ENCODE measurements at regions not wholly inside any gene's neighbourhood (a gene's known extent, or its start where the extent isn't known, plus 50 kb on each side); places are given as distances from the start of the nearest gene placed in this dataset.

- ATAC-seq, result no peak
Observed at GRCh38 chr14:28589792-28590191, 176.8 kb upstream of the FOXG1 start.

GRCh38 chr14:28596391-28596790 is 170.2 kb upstream of the FOXG1 start:
- TF ChIP-seq, protein P1, sequence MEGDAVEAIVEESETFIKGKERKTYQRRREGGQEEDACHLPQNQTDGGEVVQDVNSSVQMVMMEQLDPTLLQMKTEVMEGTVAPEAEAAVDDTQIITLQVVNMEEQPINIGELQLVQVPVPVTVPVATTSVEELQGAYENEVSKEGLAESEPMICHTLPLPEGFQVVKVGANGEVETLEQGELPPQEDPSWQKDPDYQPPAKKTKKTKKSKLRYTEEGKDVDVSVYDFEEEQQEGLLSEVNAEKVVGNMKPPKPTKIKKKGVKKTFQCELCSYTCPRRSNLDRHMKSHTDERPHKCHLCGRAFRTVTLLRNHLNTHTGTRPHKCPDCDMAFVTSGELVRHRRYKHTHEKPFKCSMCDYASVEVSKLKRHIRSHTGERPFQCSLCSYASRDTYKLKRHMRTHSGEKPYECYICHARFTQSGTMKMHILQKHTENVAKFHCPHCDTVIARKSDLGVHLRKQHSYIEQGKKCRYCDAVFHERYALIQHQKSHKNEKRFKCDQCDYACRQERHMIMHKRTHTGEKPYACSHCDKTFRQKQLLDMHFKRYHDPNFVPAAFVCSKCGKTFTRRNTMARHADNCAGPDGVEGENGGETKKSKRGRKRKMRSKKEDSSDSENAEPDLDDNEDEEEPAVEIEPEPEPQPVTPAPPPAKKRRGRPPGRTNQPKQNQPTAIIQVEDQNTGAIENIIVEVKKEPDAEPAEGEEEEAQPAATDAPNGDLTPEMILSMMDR (IDR thresholded peaks at IDR 0.05), result no peak
- intact Hi-C loops (cut with micrococcal nuclease), result no loop called here
- no peaks in the 10 kb centered on the region for H3K27me3 Mint-ChIP-seq
- no peaks in the 10 kb centered on the region for H3K4me1 Mint-ChIP-seq (ENCODE audit: low read depth)
- ATAC-seq, result no peak
- no peak for DNase-seq
- ChIA-PET POLR2A (no interaction called here), CTCF (no interaction called here)
- H3K9me3 Mint-ChIP-seq, result peaks cover 5% of the 10 kb centered on the region
- H3K36me3 Mint-ChIP-seq (ENCODE audit: low read depth), result no peaks in the 10 kb centered on the region
- no peak overlapping the region for H3K27ac Mint-ChIP-seq
- H3K4me3 Mint-ChIP-seq, result no peak overlapping the region

More at GRCh38 chr14:28589792-28590191, 176.8 kb upstream of the FOXG1 start:
- no peak for DNase-seq
- TF ChIP-seq, protein P1 (IDR thresholded peaks at IDR 0.05), result no peak
- no peaks in the 10 kb centered on the region for H3K27me3 Mint-ChIP-seq
- intact Hi-C loops (cut with micrococcal nuclease), result no loop called here
- H3K4me3 Mint-ChIP-seq, result no peak overlapping the region
- H3K27ac Mint-ChIP-seq, result no peak overlapping the region
- ChIA-PET POLR2A (no interaction called here), CTCF (no interaction called here)
- H3K4me1 Mint-ChIP-seq (ENCODE audit: low read depth), result no peaks in the 10 kb centered on the region
- peaks cover 6% of the 10 kb centered on the region for H3K9me3 Mint-ChIP-seq
- no peaks in the 10 kb centered on the region for H3K36me3 Mint-ChIP-seq (ENCODE audit: low read depth)

DNA sequence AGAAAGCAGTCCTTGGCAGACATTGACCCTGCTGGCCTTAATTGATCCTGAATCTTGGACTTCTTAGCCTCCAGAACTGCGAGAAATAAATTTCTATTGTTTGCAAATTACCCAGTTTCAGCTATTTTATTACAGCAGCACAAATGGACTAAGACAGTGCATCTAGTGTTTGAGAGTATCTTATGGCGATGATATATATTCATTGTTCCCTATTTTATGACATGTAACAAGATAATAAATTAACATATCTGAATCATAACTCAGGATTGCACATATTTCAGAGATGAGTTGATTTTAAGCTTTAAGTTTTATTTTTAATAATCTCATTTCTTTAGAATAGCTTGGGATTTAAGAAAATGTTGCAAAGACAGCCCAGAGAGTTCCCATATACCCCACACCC is 167.4 kb upstream of the FOXG1 start:
- DNase-seq (no peak), ATAC-seq (no peak)
- POLR2A ChIA-PET, result no interaction called here
- Mint-ChIP-seq H3K4me3 (no peak overlapping the region), H3K4me1 (ENCODE audit: low read depth) (no peaks in the 10 kb centered on the region), H3K27ac (no peak overlapping the region), H3K27me3 (no peaks in the 10 kb centered on the region), H3K36me3 (ENCODE audit: low read depth) (no peaks in the 10 kb centered on the region), H3K9me3 (peaks cover 6% of the 10 kb centered on the region)
- CTCF ChIA-PET, result no interaction called here
- TF ChIP-seq, protein P1 (IDR thresholded peaks at IDR 0.05), result no peak
- intact Hi-C loops (cut with micrococcal nuclease), result no loop called here

DNA sequence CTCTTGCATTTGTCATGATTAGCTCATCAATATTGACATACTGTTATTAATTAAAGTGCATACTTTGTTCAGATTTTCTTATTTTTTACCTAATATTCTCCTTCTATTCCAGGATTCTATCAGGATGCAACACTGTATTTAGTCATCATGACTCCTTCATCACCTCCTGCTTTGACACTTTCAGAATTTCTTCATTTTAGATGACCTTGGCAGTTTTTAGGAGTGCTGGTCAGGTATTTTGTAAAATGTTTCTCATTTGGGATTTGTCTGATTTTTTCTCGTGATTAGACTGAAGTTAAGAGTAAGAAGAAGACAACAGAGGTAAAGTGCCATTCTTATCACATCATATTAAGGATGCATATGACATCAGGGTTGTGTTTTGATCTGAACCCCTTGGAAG is 167.0 kb upstream of the FOXG1 start:
- TF ChIP-seq, protein P1 (IDR thresholded peaks at IDR 0.05), result no peak
- ATAC-seq, result no peak
- peaks cover 6% of the 10 kb centered on the region for H3K9me3 Mint-ChIP-seq
- H3K36me3 Mint-ChIP-seq (ENCODE audit: low read depth), result no peaks in the 10 kb centered on the region
- H3K4me1 Mint-ChIP-seq (ENCODE audit: low read depth), result no peaks in the 10 kb centered on the region
- CTCF ChIA-PET, result no interaction called here
- no peak overlapping the region for H3K4me3 Mint-ChIP-seq
- no peak for DNase-seq
- intact Hi-C loops (cut with micrococcal nuclease), result no loop called here
- no peaks in the 10 kb centered on the region for H3K27me3 Mint-ChIP-seq
- POLR2A ChIA-PET, result no interaction called here
- no peak overlapping the region for H3K27ac Mint-ChIP-seq

DNA sequence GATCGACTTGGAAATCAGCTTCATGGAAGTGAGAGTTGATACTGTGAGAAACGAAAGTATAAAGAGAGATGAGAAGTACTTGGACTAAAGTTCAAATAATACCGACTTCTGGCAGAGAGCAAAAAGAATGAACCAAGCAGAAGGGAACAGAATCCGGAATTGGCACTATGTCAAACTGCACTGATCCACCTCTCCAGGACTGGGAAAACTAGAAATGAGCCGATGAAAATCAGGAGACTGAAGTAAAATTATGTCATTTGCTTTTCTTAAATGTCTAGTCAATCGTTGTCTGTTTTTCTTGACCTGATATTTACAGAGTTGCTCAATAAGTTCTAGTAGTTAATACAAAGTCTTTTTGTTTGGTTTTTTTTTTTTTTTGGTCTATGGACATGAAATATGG is 163.0 kb upstream of the FOXG1 start:
- H3K36me3 Mint-ChIP-seq (ENCODE audit: low read depth), result no peaks in the 10 kb centered on the region
- H3K9me3 Mint-ChIP-seq, result peaks cover 1% of the 10 kb centered on the region
- H3K27ac Mint-ChIP-seq, result no peak overlapping the region
- TF ChIP-seq, protein P1 (IDR thresholded peaks at IDR 0.05), result no peak
- ATAC-seq (no peak), DNase-seq (no peak)
- H3K27me3 Mint-ChIP-seq, result no peaks in the 10 kb centered on the region
- POLR2A ChIA-PET, result no interaction called here
- H3K4me1 Mint-ChIP-seq (ENCODE audit: low read depth), result no peaks in the 10 kb centered on the region
- CTCF ChIA-PET, result no interaction called here
- intact Hi-C loops (cut with micrococcal nuclease), result no loop called here
- no peak overlapping the region for H3K4me3 Mint-ChIP-seq

All from activated CD8-positive, alpha-beta T cell treated with anti-CD3 and anti-CD28 coated beads for 36 hours (primary cell).